C1 segment of cervical spinal cord (tissue), 14 donors: ENCODE measurements at regions not wholly inside any gene's neighbourhood (a gene's known extent, or its start where the extent isn't known, plus 50 kb on each side); places are given as distances from the start of the nearest gene placed in this dataset.
A peak's percentile ranks its signal among the peaks of the same experiment; 100 is the strongest.

Source experiments
- DNase-seq, 14 donors: peaks; one replicate each; lab custom pipeline; 2025; lab: John Stamatoyannopoulos, UW

- DNase-seq = no peak
These were observed 155.8 kb downstream of the GPAM start for GRCh38 chr10:112027731-112028280.

GRCh38 chr10:112030431-112030830, 153.1 kb downstream of the GPAM start:
- no peak for DNase-seq

GRCh38 chr10:112039823-112040222, 143.7 kb downstream of the GPAM start:
- no peak for DNase-seq

DNA sequence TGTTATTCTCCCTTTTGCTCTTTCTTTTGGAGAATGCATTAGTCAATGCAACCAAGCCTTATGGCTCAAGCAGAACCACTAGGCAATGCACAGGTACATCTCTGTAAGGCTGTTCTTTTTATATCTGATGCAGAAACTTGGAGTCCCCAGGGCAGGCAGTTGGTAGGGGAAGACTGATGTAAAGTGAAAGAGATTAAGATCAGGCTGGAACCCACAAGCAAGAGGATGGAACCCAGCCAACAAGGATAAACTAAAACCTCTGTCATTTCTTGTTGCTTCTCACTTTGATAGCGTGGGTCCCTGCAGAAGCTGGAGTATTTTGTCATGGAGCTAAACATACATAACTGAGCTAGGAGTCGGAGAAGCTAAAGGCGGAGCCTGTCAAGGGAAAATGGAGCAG, 142.9 kb downstream of the GPAM start:
- no peak for DNase-seq

- DNase-seq = no peak
These were observed 137.6 kb downstream of the GPAM start for GRCh38 chr10:112045938-112046337.

DNA sequence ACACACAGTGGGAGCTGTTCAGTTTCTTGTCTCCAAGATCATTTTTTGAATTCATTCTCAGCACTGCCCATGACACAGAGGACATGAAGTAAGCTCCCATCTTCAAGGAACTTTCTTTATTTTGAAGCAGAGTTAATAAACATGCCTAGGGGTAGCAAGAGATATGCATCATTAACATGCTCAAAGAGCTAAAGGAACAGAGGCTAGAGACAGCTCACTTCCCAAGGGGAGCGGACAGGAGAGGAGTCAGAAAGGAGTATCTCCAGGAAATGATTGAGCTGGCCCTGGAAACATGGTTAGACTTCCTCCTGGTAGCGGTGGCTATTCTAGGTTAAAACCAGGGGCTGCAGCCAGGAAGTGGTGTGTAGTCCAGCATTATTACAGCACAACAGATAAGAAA, 135.9 kb downstream of the GPAM start:
- DNase-seq = no peak

DNA sequence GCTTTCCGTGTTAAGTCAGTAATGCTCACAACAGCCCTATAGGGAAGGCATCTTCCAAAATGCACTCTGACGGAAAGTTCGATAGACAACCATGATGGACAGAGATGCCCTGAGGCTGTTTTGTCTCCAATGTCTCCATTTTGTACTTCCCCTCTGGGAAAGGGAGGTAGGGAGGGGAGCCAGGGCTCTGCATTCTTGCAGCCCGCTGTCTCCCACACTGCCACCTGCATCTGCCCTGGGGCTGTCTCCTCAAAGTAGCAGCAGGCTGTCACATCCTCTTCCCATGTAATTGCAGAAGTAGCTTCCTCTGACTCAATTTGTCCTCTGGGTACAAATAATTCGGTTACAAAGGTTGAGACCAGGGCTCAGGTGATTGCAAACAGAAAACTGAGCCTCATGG, 131.4 kb downstream of the GPAM start:
- DNase-seq = no peak

DNA sequence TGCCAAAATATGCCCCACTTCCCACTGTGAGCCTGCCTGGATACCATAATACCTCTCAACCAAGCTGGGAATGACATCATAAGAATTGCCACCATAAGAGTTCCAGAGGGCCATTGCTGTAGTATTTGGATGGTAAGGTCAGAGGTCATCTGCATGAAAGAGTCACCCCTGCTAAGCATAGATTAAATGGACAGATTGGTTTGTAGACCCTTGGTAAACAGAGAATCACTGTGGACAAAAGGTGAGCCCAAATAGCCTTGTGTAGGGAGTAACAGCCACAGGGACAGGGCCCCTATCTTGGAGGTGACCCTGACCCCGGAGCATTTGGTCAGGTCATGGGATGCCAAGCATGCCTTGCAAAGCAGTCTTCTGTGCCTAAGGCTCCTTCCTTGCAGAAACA, 129.7 kb downstream of the GPAM start:
- DNase-seq = no peak

DNA sequence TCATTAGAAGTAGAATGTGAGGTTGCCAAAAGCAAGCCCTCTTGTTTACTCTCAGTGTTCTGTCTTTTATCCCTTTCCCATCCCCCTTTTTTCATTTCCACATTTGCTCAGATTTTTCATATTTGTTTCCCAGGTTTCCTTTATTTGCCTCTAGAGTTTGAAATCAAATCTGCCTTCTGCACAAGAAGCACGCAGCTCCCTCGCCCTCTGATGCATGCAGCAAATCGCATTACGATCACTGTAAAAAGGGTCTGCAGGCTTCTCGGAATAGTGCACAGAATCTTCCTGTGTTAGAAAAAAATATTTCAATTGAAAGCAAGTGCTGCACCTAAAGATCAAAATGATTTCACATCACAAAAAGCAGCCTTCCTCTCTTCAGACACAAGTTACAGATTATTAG, 129.0 kb downstream of the GPAM start:
- DNase-seq = no peak

DNA sequence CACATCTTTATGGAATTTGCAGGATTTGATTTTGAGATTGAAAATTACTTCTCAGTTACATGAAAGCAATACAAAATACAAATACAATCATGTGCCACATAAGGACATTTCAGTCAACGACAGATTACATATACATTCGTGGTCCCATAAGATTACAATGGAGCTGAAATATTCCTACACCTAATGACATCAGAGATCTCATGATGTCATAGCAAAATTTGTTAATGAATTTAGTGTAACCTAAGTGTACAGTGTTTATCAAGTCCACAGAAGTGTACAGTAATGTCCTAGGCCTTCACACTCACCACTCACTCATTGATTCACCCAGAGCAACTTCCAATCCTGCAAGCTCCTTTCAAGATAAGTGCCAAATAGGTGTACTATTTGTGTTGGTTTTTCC, 126.5 kb downstream of the GPAM start:
- DNase-seq = no peak

- no peak for DNase-seq
These were observed 124.3 kb downstream of the GPAM start for GRCh38 chr10:112059220-112059619.

DNA sequence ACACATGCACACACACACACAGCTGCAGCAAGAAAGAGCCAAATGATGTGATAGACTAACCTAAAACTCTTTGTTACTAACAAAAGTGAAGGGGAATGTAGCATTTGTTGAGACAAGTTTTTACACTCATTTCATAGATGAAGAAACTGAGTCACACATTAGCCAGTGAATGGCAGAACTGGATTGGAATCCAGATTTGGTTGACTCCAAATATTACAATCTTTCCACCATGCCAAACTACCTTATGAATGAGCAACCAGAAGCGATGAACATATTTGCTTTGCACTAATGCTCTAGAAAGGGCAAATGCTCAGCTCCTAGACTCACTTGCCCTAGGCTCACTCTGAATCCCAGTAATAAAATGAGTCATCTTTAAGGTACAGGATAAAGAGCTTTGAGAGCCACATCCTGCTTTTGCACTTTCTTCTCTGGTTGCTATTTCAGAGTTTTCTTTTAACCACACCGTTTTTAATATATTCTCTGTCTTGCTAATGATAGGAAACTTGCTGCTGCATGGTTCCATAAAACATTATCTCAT, 111.9 kb downstream of the GPAM start:
- DNase-seq = no peak

GRCh38 chr10:112078003-112078402, 105.6 kb downstream of the GPAM start:
- DNase-seq = no peak

DNA sequence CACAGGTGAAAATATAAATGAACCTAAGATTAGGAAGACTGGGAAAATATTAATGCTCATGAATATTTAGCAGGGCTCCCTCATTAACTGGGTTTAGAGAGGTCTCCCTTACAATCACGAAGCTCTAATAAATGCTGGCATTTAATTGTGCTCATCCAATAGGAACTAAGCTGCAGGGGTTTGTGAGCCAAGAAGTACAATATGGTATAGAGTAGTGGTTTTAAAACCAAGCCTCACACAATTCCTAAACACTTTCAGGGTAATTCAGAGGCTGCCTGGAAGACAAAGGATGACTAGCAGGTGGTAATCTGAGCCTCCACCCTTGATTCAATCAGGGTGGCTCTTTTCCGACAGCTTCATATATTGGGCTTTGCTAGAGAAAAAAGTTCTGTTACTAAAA, 103.3 kb downstream of the GPAM start:
- no peak for DNase-seq

DNA sequence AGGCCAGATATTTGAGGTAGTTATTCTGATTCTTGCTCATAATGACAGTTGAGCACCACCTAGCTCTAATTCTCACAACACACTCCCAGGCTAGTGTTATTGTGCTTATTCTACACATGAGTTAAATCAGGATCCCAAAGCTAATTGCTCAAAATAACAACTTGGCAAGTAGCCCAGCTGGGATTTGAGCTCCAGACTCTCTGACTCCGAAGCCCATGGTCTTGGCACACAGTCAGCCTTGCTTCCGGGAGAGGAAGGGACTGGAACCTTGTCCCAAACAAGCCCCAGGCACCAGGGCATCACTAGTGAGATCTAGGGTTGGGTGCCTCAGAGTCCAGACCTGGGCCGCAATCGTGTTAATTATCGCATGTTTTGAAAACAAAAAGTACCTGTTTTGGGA, 101.4 kb downstream of the GPAM start:
- peak in 1 of 14 donors; percentile 22 for DNase-seq

DNA sequence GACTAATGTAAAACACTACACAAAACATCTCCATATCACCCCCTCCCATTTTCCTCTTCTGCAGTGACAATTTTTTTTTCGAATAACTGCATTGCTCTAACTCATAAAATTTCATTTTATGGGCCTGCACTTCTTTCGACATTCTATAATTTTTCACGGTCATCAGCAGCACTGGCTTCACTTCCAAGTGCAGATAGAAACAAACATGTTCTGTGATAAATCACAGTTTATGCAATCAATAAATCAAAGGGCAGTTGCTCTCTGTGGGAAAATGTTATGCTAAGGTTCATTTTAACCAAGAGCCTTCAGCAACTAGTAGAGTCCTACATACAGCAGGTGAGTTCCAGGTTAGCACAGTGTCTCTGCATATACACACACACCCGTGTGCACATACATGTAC, 100.1 kb downstream of the GPAM start:
- DNase-seq = no peak

DNA sequence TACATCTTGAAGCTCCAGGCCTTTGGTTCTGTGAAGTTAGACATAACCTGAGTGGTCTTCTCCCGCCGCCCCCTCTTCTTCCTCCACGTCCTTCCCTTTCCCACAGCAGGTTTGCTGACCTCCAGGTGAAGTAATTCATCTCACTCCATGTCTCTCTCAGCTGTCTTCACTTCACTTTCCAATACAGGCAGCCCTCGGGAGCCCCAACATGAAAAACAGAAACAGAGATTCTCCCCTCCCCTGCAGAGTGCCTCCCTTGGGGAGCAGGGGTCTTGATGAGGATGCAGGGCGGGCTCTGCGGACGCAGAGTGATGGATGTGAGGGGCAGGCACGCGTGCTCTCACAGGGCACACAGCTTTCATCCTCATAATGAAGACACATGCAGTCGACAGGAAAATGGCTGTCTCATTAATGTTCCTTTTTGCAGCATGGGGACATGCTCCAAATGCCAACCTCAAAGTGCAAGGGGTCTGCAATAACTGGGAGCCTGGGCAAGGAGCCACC, 95.6 kb downstream of the GPAM start:
- no peak for DNase-seq

- DNase-seq = no peak
These were observed 91.9 kb downstream of the GPAM start for GRCh38 chr10:112091703-112092102.

- DNase-seq = no peak
These were observed 91.0 kb downstream of the GPAM start for GRCh38 chr10:112092519-112092918.

DNA sequence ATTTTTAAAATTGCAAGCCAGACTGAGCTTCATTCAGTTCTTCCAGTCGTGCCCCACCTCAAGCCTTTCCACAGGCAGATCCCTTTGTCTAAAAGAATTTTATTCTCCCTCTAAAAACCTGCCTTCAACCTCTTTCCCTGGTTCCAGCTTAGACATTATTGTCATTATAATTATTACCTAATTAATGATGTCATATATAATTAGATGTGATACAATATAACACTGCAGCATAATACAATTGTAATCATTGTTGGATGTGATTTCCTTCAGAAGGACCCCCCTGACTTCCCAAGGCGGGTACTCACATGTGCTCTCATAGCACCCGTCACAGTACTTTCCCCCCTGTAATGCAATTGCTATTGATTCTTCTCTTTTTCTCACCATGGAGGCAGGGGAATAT, 88.6 kb downstream of the GPAM start:
- DNase-seq = no peak

DNA sequence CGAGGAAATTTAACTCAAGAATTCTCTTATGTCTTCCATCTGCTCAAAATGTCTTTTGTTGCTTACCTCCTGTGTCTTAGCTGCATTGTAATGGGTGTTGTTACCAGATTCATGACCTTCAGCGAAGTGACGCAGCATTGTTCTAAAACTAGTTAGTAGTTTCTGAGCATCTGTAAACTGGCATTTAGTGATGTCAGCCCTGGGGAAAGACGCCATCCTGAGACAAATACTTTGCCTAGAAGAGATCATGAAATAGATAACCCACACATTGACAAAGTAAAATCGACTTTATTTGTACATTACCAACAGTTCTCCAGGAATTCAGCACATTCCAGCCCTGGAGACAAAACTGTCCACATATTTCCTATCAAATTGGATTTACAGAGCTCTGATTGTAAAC, 87.8 kb downstream of the GPAM start:
- no peak for DNase-seq

DNA sequence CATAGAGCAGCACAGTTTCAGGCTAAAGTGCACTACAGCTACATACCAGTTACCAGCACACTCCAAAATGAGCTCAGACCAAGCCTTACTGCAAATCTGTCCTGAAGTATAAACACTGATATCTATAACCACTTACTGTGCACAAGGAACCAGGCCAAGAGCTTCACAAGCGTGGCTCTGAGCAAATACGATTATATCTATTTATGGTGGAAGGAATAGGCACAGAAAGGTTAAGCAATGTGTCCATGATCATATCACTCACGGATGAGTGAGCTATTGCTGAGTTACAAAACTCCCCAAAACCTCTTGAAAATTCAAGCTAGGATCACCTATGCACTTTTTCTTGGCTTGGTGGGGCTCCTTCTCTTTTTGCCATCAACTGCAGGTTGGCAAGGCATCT, 84.9 kb downstream of the GPAM start:
- DNase-seq = no peak
